H1 (cell line): ENCODE measurements at regions not wholly inside any gene's neighbourhood (a gene's known extent, or its start where the extent isn't known, plus 50 kb on each side); places are given as distances from the start of the nearest gene placed in this dataset.

Source experiments
- CTCF ChIA-PET: fragments of 300-600 bp; sonication (Branson Sonifier 250); formaldehyde crosslinking; loops from one replicate; lab custom pipeline; 2021; ENCODE audit not compliant: partially characterized antibody; lab: Charles Lee
- POLR2A ChIA-PET: fragments of 300-600 bp; sonication (Branson Sonifier 250); formaldehyde crosslinking; loops from one replicate; lab custom pipeline; 2021; ENCODE audit warnings: inconsistent platforms; ENCODE audit not compliant: partially characterized antibody; lab: Charles Lee
- DNase-seq, 2 experiments: peaks; one replicate each; pipeline versions ENCODE4 v3.0.0 to v3.0.0-alpha.2; 2010 to 2022; ENCODE audit warnings: low spot score in 2 of 2, low read depth in 1 of 2, mixed read lengths in 1 of 2
- FAIRE-seq: peaks from 2 replicates; lab custom pipeline; 2011; peaks lifted over from hg19 to GRCh38; lab: Jason Lieb, UNC
- H2AFZ ChIP-seq: 2 replicates; pipeline ENCODE4 v1.8.1; 2012; ENCODE audit warnings: low read length, inconsistent platforms
- H2AK5ac ChIP-seq: 2 replicates; pipeline ENCODE4 v1.6.1; 2013; ENCODE audit warnings: low read depth, low read length
- H2BK120ac ChIP-seq: replicated peaks from 2 replicates; pipeline ENCODE3; 2013; ENCODE audit warnings: low read depth, low read length, inconsistent platforms
- H2BK12ac ChIP-seq: 2 replicates; pipeline ENCODE4 v1.6.1; 2013; ENCODE audit warnings: low read depth, low read length
- H2BK15ac ChIP-seq: 2 replicates; pipeline ENCODE4 v1.6.1; 2013; ENCODE audit warnings: low read length
- H2BK20ac ChIP-seq: 2 replicates; pipeline ENCODE4 v1.6.1; 2013; ENCODE audit warnings: low read length
- H2BK5ac ChIP-seq: 2 replicates; pipeline ENCODE4 v1.6.1; 2013; ENCODE audit warnings: low read depth, low read length
- H3K14ac ChIP-seq: 2 replicates; pipeline ENCODE4 v1.6.1; 2013; ENCODE audit warnings: inconsistent platforms; ENCODE audit not compliant: insufficient read length
- H3K18ac ChIP-seq: 2 replicates; pipeline ENCODE4 v1.6.1; 2013; ENCODE audit warnings: low read length; ENCODE audit errors: extremely low read depth
- H3K23ac ChIP-seq: 2 replicates; pipeline ENCODE4 v1.6.1; 2013; ENCODE audit warnings: inconsistent platforms; ENCODE audit not compliant: insufficient read length
- H3K23me2 ChIP-seq: 2 replicates; pipeline ENCODE4 v1.6.1; 2013; ENCODE audit warnings: low read depth, low read length
- H3K27ac ChIP-seq: 2 replicates; pipeline ENCODE4 v1.6.1; 2011; ENCODE audit warnings: low read depth, low read length, inconsistent platforms
- H3K27me3 ChIP-seq, 4 experiments: replicated peaks in 1 of 4; 1 replicate in 1 of 4; 2 replicates in 3 of 4; pipeline versions ENCODE4 v1.6.1 to v1.8.1; 2011 to 2013; ENCODE audit warnings: low read length in 3 of 4, mild to moderate bottlenecking in 3 of 4, inconsistent platforms in 2 of 4, mixed read lengths in 2 of 4, moderate library complexity in 1 of 4; ENCODE audit not compliant: control insufficient read depth in 3 of 4, insufficient read depth in 3 of 4; ENCODE audit errors: extremely low read depth in 1 of 4
- H3K36me3 ChIP-seq, 4 experiments: 2 replicates each; pipeline versions ENCODE4 v1.6.1 to v1.8.1; 2011 to 2013; ENCODE audit warnings: mild to moderate bottlenecking in 4 of 4, low read length in 3 of 4, moderate library complexity in 2 of 4, control low read depth in 1 of 4, inconsistent platforms in 1 of 4; ENCODE audit not compliant: insufficient read depth in 4 of 4, control insufficient read depth in 2 of 4
- H3K4ac ChIP-seq: replicated peaks from 2 replicates; pipeline ENCODE3; 2013; ENCODE audit warnings: low read length, low read depth, mixed read lengths, inconsistent platforms; ENCODE audit not compliant: insufficient read length
- H3K4me1 ChIP-seq, 4 experiments: replicated peaks in 1 of 4; 1 replicate in 1 of 4; 2 replicates in 3 of 4; pipeline versions ENCODE4 v1.6.1 to v1.8.1; 2011 to 2013; ENCODE audit warnings: low read length in 3 of 4, inconsistent platforms in 2 of 4, mixed read lengths in 1 of 4; ENCODE audit not compliant: insufficient read depth in 4 of 4, control insufficient read depth in 3 of 4
- H3K4me2 ChIP-seq, 2 experiments: 2 replicates each; pipeline versions ENCODE4 v1.6.1 to v1.8.1; 2011 to 2013; ENCODE audit warnings: low read depth in 2 of 2, low read length in 2 of 2, control low read depth in 1 of 2, inconsistent platforms in 1 of 2, mild to moderate bottlenecking in 1 of 2; ENCODE audit not compliant: insufficient read depth in 1 of 2
- H3K4me3 ChIP-seq, 4 experiments: fragments of 200-600, 300-600 bp in 1 of 4; sonication (generic), shearing (Covaris generic), sonication (Bioruptor Twin) in 1 of 4; 2 replicates each; pipeline versions ENCODE4 v1.5.1 to v1.8.1; 2011 to 2016; ENCODE audit warnings: low read length in 4 of 4, low read depth in 3 of 4, control low read depth in 2 of 4, inconsistent platforms in 2 of 4, mild to moderate bottlenecking in 2 of 4, mixed read lengths in 1 of 4, moderate library complexity in 1 of 4; ENCODE audit not compliant: insufficient read depth in 2 of 4; ENCODE audit errors: extremely low read depth in 1 of 4
- H3K56ac ChIP-seq: replicated peaks from 2 replicates; pipeline ENCODE3; 2013; ENCODE audit warnings: low read depth, mild to moderate bottlenecking, mixed read lengths, low read length, inconsistent platforms; ENCODE audit not compliant: insufficient read length
- H3K79me1 ChIP-seq: 2 replicates; pipeline ENCODE4 v1.6.1; 2013; ENCODE audit warnings: low read depth, low read length, control low read depth
- H3K79me2 ChIP-seq, 2 experiments: 2 replicates each; pipeline versions ENCODE4 v1.6.1 to v1.8.1; 2012 to 2013; ENCODE audit warnings: low read length in 2 of 2, mild to moderate bottlenecking in 2 of 2, inconsistent platforms in 1 of 2; ENCODE audit not compliant: insufficient read depth in 2 of 2, control insufficient read depth in 1 of 2
- H3K9ac ChIP-seq, 4 experiments: replicated peaks in 1 of 4; 1 replicate in 1 of 4; 2 replicates in 3 of 4; pipeline versions ENCODE4 v1.6.1 to v1.8.1; 2011 to 2013; ENCODE audit warnings: low read depth in 3 of 4, low read length in 3 of 4, control low read depth in 2 of 4, mild to moderate bottlenecking in 2 of 4, moderate library complexity in 2 of 4, inconsistent platforms in 1 of 4; ENCODE audit errors: extremely low read depth in 1 of 4
- H3K9me3 ChIP-seq, 2 experiments: 2 replicates each; pipeline versions ENCODE4 v1.6.1 to v1.8.1; 2012 to 2013; ENCODE audit warnings: mild to moderate bottlenecking in 2 of 2, moderate library complexity in 2 of 2, control low read depth in 1 of 2, inconsistent platforms in 1 of 2, low read depth in 1 of 2, low read length in 1 of 2, mixed read lengths in 1 of 2; ENCODE audit not compliant: insufficient read depth in 2 of 2
- H4K20me1 ChIP-seq, 2 experiments: replicated peaks in 1 of 2; 2 replicates each; pipeline versions ENCODE3 to v1.8.1; 2011 to 2013; ENCODE audit warnings: inconsistent platforms in 2 of 2, low read length in 2 of 2, mild to moderate bottlenecking in 1 of 2; ENCODE audit not compliant: insufficient read depth in 2 of 2, control insufficient read depth in 1 of 2
- H4K5ac ChIP-seq: 2 replicates; pipeline ENCODE4 v1.6.1; 2013; ENCODE audit warnings: low read length, low read depth, mixed read lengths, inconsistent platforms; ENCODE audit not compliant: insufficient read length
- H4K8ac ChIP-seq: 2 replicates; pipeline ENCODE4 v1.8.0; 2013; ENCODE audit warnings: mild to moderate bottlenecking, moderate library complexity, low read length, inconsistent platforms; ENCODE audit not compliant: insufficient read depth; ENCODE audit errors: extremely low read depth
- H4K91ac ChIP-seq: replicated peaks from 2 replicates; pipeline ENCODE3; 2013; ENCODE audit warnings: low read length, mixed read lengths, inconsistent platforms; ENCODE audit not compliant: insufficient read length
- CBX8 ChIP-seq: fragments of 300-800, 300-1000 bp; sonication (generic); IDR thresholded peaks from 2 replicates; pipeline ENCODE4 v1.7.1; 2016; ENCODE audit warnings: low read depth, low read length, borderline replicate concordance
- CREB1 ChIP-seq: IDR thresholded peaks from 2 replicates; pipeline ENCODE4 v1.6.1; 2012; ENCODE audit warnings: inconsistent platforms
- HDAC6 ChIP-seq: IDR thresholded peaks from one replicate; pipeline ENCODE4 v1.7.1; 2012; ENCODE audit warnings: low read depth, mild to moderate bottlenecking, inconsistent platforms, low read length, moderate library complexity
- KDM1A ChIP-seq: fragments of 200-600, 300-600 bp; sonication (generic); IDR thresholded peaks from 2 replicates; pipeline ENCODE4 v1.7.1; 2016; ENCODE audit warnings: mild to moderate bottlenecking, low read length, borderline replicate concordance
- NRF1 ChIP-seq: IDR thresholded peaks from 2 replicates; pipeline ENCODE4 v1.6.1; 2011; ENCODE audit warnings: mild to moderate bottlenecking, low read depth, low read length, improper control_type of control experiment
- POU5F1 ChIP-seq: IDR thresholded peaks from 2 replicates; pipeline ENCODE4 v1.6.1; 2011; ENCODE audit warnings: low read depth, mild to moderate bottlenecking, low read length, moderate library complexity
- RAD21 ChIP-seq, 2 experiments: IDR thresholded peaks in 1 of 2; conservative IDR thresholded peaks in 1 of 2; 2 replicates each; pipeline ENCODE4 v1.6.1; 2011; ENCODE audit warnings: low read depth in 2 of 2, low read length in 2 of 2, improper control_type of control experiment in 1 of 2, inconsistent platforms in 1 of 2, mild to moderate bottlenecking in 1 of 2, moderate library complexity in 1 of 2
- SIX5 ChIP-seq: IDR thresholded peaks from 2 replicates; pipeline ENCODE4 v1.6.1; 2011; ENCODE audit warnings: mild to moderate bottlenecking, low read depth, low read length
- YY1 ChIP-seq: IDR thresholded peaks from 2 replicates; pipeline ENCODE4 v1.6.1; 2011; ENCODE audit warnings: low read depth, mild to moderate bottlenecking, low read length
- WGBS, 2 experiments: shearing (Covaris generic) in 1 of 2; methylation state at CpG; one replicate each; pipeline versions ENCODE4 v1.1.6 to v1.1.7; 2013 to 2015; ENCODE audit warnings: low lambda C conversion rate in 2 of 2, mixed read lengths in 2 of 2, inconsistent platforms in 1 of 2, low coverage in 1 of 2, missing lambda C conversion rate in 1 of 2; ENCODE audit not compliant: insufficient replicate concordance in 2 of 2, insufficient coverage in 1 of 2, insufficient read length in 1 of 2; ENCODE audit errors: extremely low coverage in 1 of 2, missing lambda C conversion rate in 1 of 2; 5-methylcytosine and 5-hydroxymethylcytosine counted together

DNA sequence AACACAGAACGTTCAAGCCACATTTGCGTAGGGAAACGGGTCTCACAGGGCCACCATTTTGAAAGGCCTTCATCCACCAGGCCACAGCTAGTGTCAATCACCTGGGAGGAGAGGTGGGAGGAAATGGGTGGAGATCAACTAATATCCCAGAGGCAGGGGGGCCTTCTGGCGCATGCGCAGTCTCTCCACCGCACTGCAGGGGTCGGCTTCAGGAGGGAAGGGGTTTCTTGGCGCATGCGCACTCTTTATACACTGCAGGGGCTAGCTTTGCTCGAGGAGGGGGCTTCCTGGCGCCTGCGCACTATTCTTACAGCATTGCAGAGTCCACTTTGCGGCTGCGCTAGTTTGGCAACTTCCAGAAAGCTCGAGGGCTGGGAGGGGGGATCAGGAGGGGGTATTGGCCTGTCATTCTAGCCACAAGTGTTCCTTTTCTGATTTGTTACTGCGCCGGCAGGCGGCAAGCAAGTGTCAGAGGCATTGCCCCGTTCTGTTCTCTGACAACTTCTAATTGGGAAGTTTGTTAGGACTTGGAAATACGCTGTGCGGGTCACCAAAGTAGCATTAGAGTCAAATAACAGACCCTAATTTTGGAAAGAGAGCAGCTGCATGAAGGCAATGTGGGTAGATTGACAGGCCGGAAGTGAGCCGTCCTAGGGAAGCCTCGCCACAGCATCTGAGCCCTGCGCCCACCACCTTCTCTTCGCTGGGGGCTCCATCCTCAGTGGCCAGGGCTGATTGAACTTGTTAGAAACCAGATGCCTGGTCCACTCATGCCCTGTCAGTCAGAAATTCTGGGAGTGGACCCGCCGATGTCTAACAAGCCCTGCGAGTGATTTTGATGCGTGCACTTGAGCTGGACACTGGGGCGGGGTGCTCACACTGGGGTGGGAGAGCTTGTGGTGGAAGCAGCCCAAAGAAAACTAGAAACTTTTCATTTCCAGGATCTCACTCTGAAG is 173.5 kb upstream of the NDN start:
- H3K79me2 ChIP-seq = no peaks in the 10 kb centered on the region
- no peak overlapping the region for H3K56ac ChIP-seq
- no peak overlapping the region; the same call in 1 of the 2 replicates for H3K18ac ChIP-seq
- H3K27ac ChIP-seq = no peak overlapping the region
- H3K4ac ChIP-seq = no peak overlapping the region
- H2AK5ac ChIP-seq = no peak overlapping the region
- POLR2A ChIA-PET = interaction anchor here (0.7 to 1.0 kb wide), 2 partner anchors 13 to 1267 kb away, joined by 3 read pairs; no protein-coding TSS in a partner anchor
- H3K23me2 ChIP-seq = no peaks in the 10 kb centered on the region
- no peak overlapping the region for H3K9ac ChIP-seq
- H2BK12ac ChIP-seq = no peak overlapping the region
- H3K23ac ChIP-seq = no peak overlapping the region
- H3K9me3 ChIP-seq = peaks cover 4 to 39% of the 10 kb centered on the region in 2 experiments; a peak in 3 of 4 replicates
- no peak overlapping the region for H2AFZ ChIP-seq
- H2BK20ac ChIP-seq = no peak overlapping the region
- no peak overlapping the region for H4K91ac ChIP-seq
- CTCF ChIA-PET = interaction anchor here (0.8 to 4.2 kb wide), 5 partner anchors 191 to 216 kb away, joined by 3 to 41 read pairs (median 4); partner anchors contain the start of gene MAGEL2
- no peaks in the 10 kb centered on the region for H3K4me1 ChIP-seq
- no peaks in the 10 kb centered on the region for H3K27me3 ChIP-seq
- TF ChIP-seq CBX8 (no peak), CREB1 (no peak), SIX5 (no peak), KDM1A (no peak), RAD21 (IDR thresholded peaks at IDR 0.05 in 1 of 2, conservative IDR thresholded peaks at IDR 0.05 in 1 of 2; ENCODE audit: low read depth in 2 of 2, low read length in 2 of 2) (no peak), NRF1 (peak; percentile 67), HDAC6 (no peak), POU5F1 (no peak), YY1 (peak; percentile 68; the same call in 1 of the 2 replicates)
- FAIRE-seq (peak; percentile 13), DNase-seq (peak in 1 of 2 experiments; percentile 77)
- H3K14ac ChIP-seq = no peak overlapping the region
- H2BK5ac ChIP-seq = no peak overlapping the region
- H4K20me1 ChIP-seq = no peaks in the 10 kb centered on the region
- 72% methylated on average over 28 of the region's 31 CpGs; no CpG with 5 or more reads in 1 of the 2 experiments for WGBS, 2 experiments
- peak overlapping the region in 1 of 4 experiments; percentile 32; a peak in 1 of 8 replicates for H3K4me3 ChIP-seq
- H3K79me1 ChIP-seq = no peaks in the 10 kb centered on the region
- H2BK15ac ChIP-seq = no peak overlapping the region
- H2BK120ac ChIP-seq = no peak overlapping the region
- H4K8ac ChIP-seq = no peak overlapping the region; the same call in 1 of the 2 replicates
- H4K5ac ChIP-seq = no peak overlapping the region
- H3K36me3 ChIP-seq = no peaks in the 10 kb centered on the region
- peak overlapping the region in 1 of 2 experiments; percentile 13; a peak in 2 of 4 replicates for H3K4me2 ChIP-seq
